Endothelial cell of umbilical vein (primary cell): ENCODE measurements at regions not wholly inside any gene's neighbourhood (a gene's known extent, or its start where the extent isn't known, plus 50 kb on each side); places are given as distances from the start of the nearest gene placed in this dataset.

Experiments
- BruUV-seq: library from RNA; stranded (reverse); fragments of 400-500 nt; replicated peaks from 2 replicates; lab custom pipeline; 2021; lab: Mats Ljungman, UMichigan
- CTCF ChIA-PET: fragments of 300-600, 350-600 bp; sonication (Branson Sonifier 250); formaldehyde crosslinking; loops from one replicate; lab custom pipeline; 2021; ENCODE audit warnings: antibody characterized with exemption, inconsistent platforms; lab: Charles Lee
- POLR2A ChIA-PET: fragments of 300-600, 350-600 bp; sonication (Branson Sonifier 250); formaldehyde crosslinking; loops from one replicate; lab custom pipeline; 2021; ENCODE audit warnings: antibody characterized with exemption, inconsistent platforms; lab: Charles Lee
- DNase-seq: peaks from one replicate; pipeline ENCODE4 v3.0.0-alpha.2; 2011; ENCODE audit warnings: low read depth, low spot score
- FAIRE-seq: peaks from 2 replicates; lab custom pipeline; 2011; peaks lifted over from hg19 to GRCh38; lab: Jason Lieb, UNC
- H2AFZ ChIP-seq: 2 replicates; pipeline ENCODE4 v1.6.0; 2012; ENCODE audit warnings: low read depth, low read length, control low read depth, inconsistent platforms
- H3K27ac ChIP-seq: 2 replicates; pipeline ENCODE4 v1.5.1; 2011; ENCODE audit warnings: low read depth, mild to moderate bottlenecking, control low read depth, low read length, moderate library complexity; ENCODE audit not compliant: insufficient read depth
- H3K27me3 ChIP-seq, 2 experiments: 2 replicates each; pipeline versions ENCODE4 v1.6.0 to v1.6.1; 2011; ENCODE audit warnings: low read length in 2 of 2, mixed read lengths in 1 of 2; ENCODE audit not compliant: control insufficient read depth in 2 of 2, insufficient read depth in 2 of 2
- H3K36me3 ChIP-seq, 2 experiments: 2 replicates in 1 of 2; 3 replicates in 1 of 2; pipeline ENCODE4 v1.5.1; 2011; ENCODE audit warnings: low read length in 2 of 2, mild to moderate bottlenecking in 1 of 2, moderate library complexity in 1 of 2; ENCODE audit not compliant: control insufficient read depth in 2 of 2, insufficient read depth in 2 of 2; ENCODE audit errors: extremely low read depth in 1 of 2
- H3K4me1 ChIP-seq: 3 replicates; pipeline ENCODE4 v1.5.1; 2011; ENCODE audit warnings: mild to moderate bottlenecking, low read length; ENCODE audit not compliant: control insufficient read depth, insufficient read depth; ENCODE audit errors: extremely low read depth
- H3K4me2 ChIP-seq: 2 replicates; pipeline ENCODE4 v1.6.1; 2011; ENCODE audit warnings: low read length, control low read depth, mixed read lengths; ENCODE audit not compliant: insufficient read depth
- H3K4me3 ChIP-seq, 3 experiments: fragments of 200-600 bp in 1 of 3; sonication (generic), shearing (Covaris generic) in 1 of 3; replicated peaks in 1 of 3; 2 replicates each; pipeline ENCODE4 v1.5.1; 2011 to 2016; ENCODE audit warnings: control low read depth in 3 of 3, low read length in 3 of 3, mild to moderate bottlenecking in 2 of 3, inconsistent platforms in 1 of 3, low read depth in 1 of 3, moderate library complexity in 1 of 3; ENCODE audit not compliant: insufficient read depth in 1 of 3
- H3K79me2 ChIP-seq: 2 replicates; pipeline ENCODE4 v1.6.0; 2012; ENCODE audit warnings: low read length, inconsistent platforms; ENCODE audit not compliant: control insufficient read depth, insufficient read depth
- H3K9ac ChIP-seq: replicated peaks from 2 replicates; pipeline ENCODE3; 2011; ENCODE audit warnings: low read length, control low read depth; ENCODE audit not compliant: insufficient read depth; ENCODE audit errors: extremely low read depth
- H3K9me1 ChIP-seq: replicated peaks from 3 replicates; pipeline ENCODE4 v1.6.0; 2011; ENCODE audit warnings: mild to moderate bottlenecking, low read length; ENCODE audit not compliant: control insufficient read depth, insufficient read depth; ENCODE audit errors: extremely low read depth
- H3K9me3 ChIP-seq: replicated peaks from 2 replicates; pipeline ENCODE4 v1.5.1; 2012; ENCODE audit warnings: low read length, inconsistent platforms; ENCODE audit not compliant: control insufficient read depth, insufficient read depth
- H4K20me1 ChIP-seq: replicated peaks from 2 replicates; pipeline ENCODE3; 2011; ENCODE audit warnings: mild to moderate bottlenecking, low read length; ENCODE audit not compliant: control insufficient read depth, insufficient read depth; ENCODE audit errors: extremely low read depth
- CTCF ChIP-seq, 2 donors: IDR thresholded peaks; 1 replicate in 1 of 2; 2 replicates in 1 of 2; pipeline ENCODE4 v1.5.1; 2011; ENCODE audit warnings: low read length in 2 of 2, mild to moderate bottlenecking in 2 of 2, moderate library complexity in 2 of 2, control low read depth in 1 of 2, inconsistent platforms in 1 of 2, low read depth in 1 of 2; ENCODE audit not compliant: insufficient read depth in 1 of 2; ENCODE audit errors: extremely low read depth in 1 of 2
- FOS ChIP-seq: IDR thresholded peaks from 2 replicates; pipeline ENCODE4 v1.6.1; 2011; ENCODE audit warnings: mild to moderate bottlenecking, low read length, moderate library complexity, borderline replicate concordance; ENCODE audit not compliant: insufficient read depth
- GATA2 ChIP-seq: IDR thresholded peaks from 2 replicates; pipeline ENCODE4 v1.7.0; 2011; ENCODE audit warnings: low read depth, mild to moderate bottlenecking, moderate library complexity, mixed read lengths, low read length; ENCODE audit not compliant: insufficient read length, insufficient read depth
- MAX ChIP-seq: IDR thresholded peaks from 2 replicates; pipeline ENCODE4 v1.6.1; 2011; ENCODE audit not compliant: insufficient read depth, insufficient read length
- MYC ChIP-seq: IDR thresholded peaks from one replicate; pipeline ENCODE4 v1.6.1; 2011; ENCODE audit warnings: mild to moderate bottlenecking, low read depth, low read length
- POLR2AphosphoS5 ChIP-seq: IDR thresholded peaks from 2 replicates; pipeline ENCODE4 v1.6.1; 2012; ENCODE audit warnings: low read depth, mild to moderate bottlenecking, control low read depth, low read length, moderate library complexity; ENCODE audit not compliant: insufficient read depth
- dilution Hi-C: fragments of 300-500 bp; cut with MboI; formaldehyde crosslinking; loops from one replicate; pipeline ENCODE4 v1.15.0; 2019; ENCODE audit warnings: low sequenced_read_pairs; ENCODE audit not compliant: extremely low pct_ligation_motif_present
- intact Hi-C: fragments of 100-400 bp; cut with micrococcal nuclease; formaldehyde crosslinking; loops from one replicate; pipeline ENCODE4 v1.10.0; 2022

- no peak for FAIRE-seq
Observed at GRCh38 chr13:50285283-50285682, 270.0 kb downstream of the KCNRG start.

More at GRCh38 chr13:50285283-50285682, 270.0 kb downstream of the KCNRG start:
- no TSS peak for BruUV-seq
- no peaks in the 10 kb centered on the region for H3K79me2 ChIP-seq
- H3K9me1 ChIP-seq: no peaks in the 10 kb centered on the region
- ChIA-PET POLR2A (no interaction called here), CTCF (no interaction called here)
- H4K20me1 ChIP-seq: no peaks in the 10 kb centered on the region
- H3K9ac ChIP-seq: no peak overlapping the region
- no peak overlapping the region for H3K27ac ChIP-seq
- no peaks in the 10 kb centered on the region for H3K9me3 ChIP-seq
- H3K36me3 ChIP-seq: no peaks in the 10 kb centered on the region
- no peaks in the 10 kb centered on the region for H3K4me1 ChIP-seq
- no peak overlapping the region for H3K4me2 ChIP-seq
- no peaks in the 10 kb centered on the region for H3K27me3 ChIP-seq
- no peak for DNase-seq
- dilution Hi-C loops (no loop called here), intact Hi-C loops (no loop called here)
- H3K4me3 ChIP-seq: no peak overlapping the region
- TF ChIP-seq GATA2: no peak
- no peak for TF ChIP-seq MAX
- no peak for TF ChIP-seq FOS
- no peak for TF ChIP-seq POLR2AphosphoS5
- no peak for TF ChIP-seq CTCF (IDR thresholded peaks at IDR 0.05; ENCODE audit: extremely low read depth in 1 of 2, insufficient read depth in 1 of 2, low read depth in 1 of 2, low read length in 2 of 2)
- no peak for TF ChIP-seq MYC
- no peak overlapping the region for H2AFZ ChIP-seq
